Adrenal gland (tissue), 5 donors: ENCODE measurements at regions not wholly inside any gene's neighbourhood (a gene's known extent, or its start where the extent isn't known, plus 50 kb on each side); places are given as distances from the start of the nearest gene placed in this dataset.

Source experiments
- POLR2A ChIP-seq, 2 donors: fragments of 450-650 bp; IDR thresholded peaks; one replicate each; pipeline ENCODE4 v1.6.1; 2017; ENCODE audit warnings: antibody characterized with exemption in 2 of 2, mild to moderate bottlenecking in 2 of 2, moderate library complexity in 1 of 2
- TF ChIP-seq, protein P1 (sequence below), 6 experiments: fragments of 450-650 bp in 4 of 6; fragments of 200-600 bp in 2 of 6; sonication (generic) in 1 of 6; IDR thresholded peaks; 1 replicate in 5 of 6; 2 replicates in 1 of 6; pipeline versions ENCODE4 v1.5.1 to v1.8.0; 2016 to 2021; ENCODE audit warnings: antibody characterized with exemption in 6 of 6, mild to moderate bottlenecking in 2 of 6, moderate library complexity in 1 of 6
- donor health status: DM: no; HTN: no; CAD: no.

DNA sequence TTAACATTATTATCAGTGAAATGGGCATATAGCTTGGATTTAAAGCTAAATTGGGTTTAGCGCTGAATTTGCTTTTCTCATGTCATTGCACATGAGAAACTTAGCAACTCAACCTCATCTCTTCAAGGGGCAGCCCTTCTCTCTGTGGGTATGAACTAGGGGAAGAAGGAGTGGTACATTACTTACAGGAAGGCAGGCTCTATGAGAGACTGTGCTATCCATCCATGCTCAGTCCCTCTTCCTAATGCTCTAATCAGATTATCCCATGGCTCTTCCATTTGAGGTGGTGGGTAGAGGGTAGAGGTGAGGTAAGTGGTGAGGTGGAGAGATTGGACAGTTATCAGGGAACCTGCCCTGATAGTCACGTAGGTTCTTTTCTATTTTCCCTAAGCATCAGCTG, 343.7 kb upstream of the NOVA1 start:
- TF ChIP-seq, protein P1, sequence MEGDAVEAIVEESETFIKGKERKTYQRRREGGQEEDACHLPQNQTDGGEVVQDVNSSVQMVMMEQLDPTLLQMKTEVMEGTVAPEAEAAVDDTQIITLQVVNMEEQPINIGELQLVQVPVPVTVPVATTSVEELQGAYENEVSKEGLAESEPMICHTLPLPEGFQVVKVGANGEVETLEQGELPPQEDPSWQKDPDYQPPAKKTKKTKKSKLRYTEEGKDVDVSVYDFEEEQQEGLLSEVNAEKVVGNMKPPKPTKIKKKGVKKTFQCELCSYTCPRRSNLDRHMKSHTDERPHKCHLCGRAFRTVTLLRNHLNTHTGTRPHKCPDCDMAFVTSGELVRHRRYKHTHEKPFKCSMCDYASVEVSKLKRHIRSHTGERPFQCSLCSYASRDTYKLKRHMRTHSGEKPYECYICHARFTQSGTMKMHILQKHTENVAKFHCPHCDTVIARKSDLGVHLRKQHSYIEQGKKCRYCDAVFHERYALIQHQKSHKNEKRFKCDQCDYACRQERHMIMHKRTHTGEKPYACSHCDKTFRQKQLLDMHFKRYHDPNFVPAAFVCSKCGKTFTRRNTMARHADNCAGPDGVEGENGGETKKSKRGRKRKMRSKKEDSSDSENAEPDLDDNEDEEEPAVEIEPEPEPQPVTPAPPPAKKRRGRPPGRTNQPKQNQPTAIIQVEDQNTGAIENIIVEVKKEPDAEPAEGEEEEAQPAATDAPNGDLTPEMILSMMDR (IDR thresholded peaks at IDR 0.05), result no peak
- no peak for TF ChIP-seq POLR2A (IDR thresholded peaks at IDR 0.05)
